HepG2 (cell line): ENCODE measurements at regions not wholly inside any gene's neighbourhood (a gene's known extent, or its start where the extent isn't known, plus 50 kb on each side); places are given as distances from the start of the nearest gene placed in this dataset.
A peak's percentile ranks its signal among the peaks of the same experiment; 100 is the strongest.

Experiments
- FOXO1 ChIP-seq: sonication (generic); formaldehyde crosslinking; IDR thresholded peaks from 2 replicates; pipeline ENCODE4 v1.4.0; 2020; ENCODE audit warnings: missing genetic modification reagents
- HDAC2 ChIP-seq: sonication (generic); formaldehyde crosslinking; IDR thresholded peaks from 2 replicates; pipeline ENCODE4 v1.4.0; 2020; ENCODE audit warnings: missing genetic modification reagents
- NFYB ChIP-seq: sonication (generic); formaldehyde crosslinking; IDR thresholded peaks from 2 replicates; pipeline ENCODE4 v1.4.0; 2020; ENCODE audit warnings: missing genetic modification reagents
- RFXANK ChIP-seq: IDR thresholded peaks from 2 replicates; pipeline ENCODE4 v1.6.1; 2016
- SIN3A ChIP-seq: IDR thresholded peaks from 2 replicates; pipeline ENCODE4 v1.6.1; 2011; ENCODE audit warnings: low read depth, mild to moderate bottlenecking, control low read depth, low read length, borderline replicate concordance
- SMARCC2 ChIP-seq: fragments of 450-650 bp; IDR thresholded peaks from 2 replicates; pipeline ENCODE4 v1.6.1; 2017; ENCODE audit warnings: antibody characterized with exemption, mild to moderate bottlenecking
- SNAI1 ChIP-seq: sonication (generic); formaldehyde crosslinking; IDR thresholded peaks from 2 replicates; pipeline ENCODE4 v1.5.0; 2020; ENCODE audit warnings: mild to moderate bottlenecking, missing genetic modification reagents, borderline replicate concordance
- SOX6 ChIP-seq, 2 experiments: fragments of 450-650 bp in 1 of 2; sonication (generic) in 1 of 2; formaldehyde crosslinking in 1 of 2; IDR thresholded peaks; 2 replicates each; pipeline versions ENCODE4 v1.4.0 to v1.6.1; 2017 to 2020; ENCODE audit warnings: antibody characterized with exemption in 1 of 2, mild to moderate bottlenecking in 1 of 2, missing genetic modification reagents in 1 of 2
- TFE3 ChIP-seq: IDR thresholded peaks from 2 replicates; pipeline ENCODE4 v1.6.1; 2016
- ZBTB1 ChIP-seq: sonication (generic); formaldehyde crosslinking; IDR thresholded peaks from 2 replicates; pipeline ENCODE4 v1.4.0; 2020; ENCODE audit warnings: missing genetic modification reagents, borderline replicate concordance
- ZMYM4 ChIP-seq: sonication (generic); formaldehyde crosslinking; IDR thresholded peaks from 2 replicates; pipeline ENCODE4 v1.8.1; 2023; ENCODE audit warnings: mild to moderate bottlenecking, missing genetic modification reagents
- ZNF451 ChIP-seq: sonication (generic); formaldehyde crosslinking; IDR thresholded peaks from 2 replicates; pipeline ENCODE4 v1.5.0; 2020; ENCODE audit warnings: mild to moderate bottlenecking, missing genetic modification reagents
- ZNF652 ChIP-seq: IDR thresholded peaks from 2 replicates; pipeline ENCODE4 v1.6.1; 2016; ENCODE audit warnings: low read depth, borderline replicate concordance
- TF ChIP-seq, protein P1 (sequence below): IDR thresholded peaks from 2 replicates; pipeline ENCODE4 v1.6.1; 2012; ENCODE audit warnings: low read length, improper control_type of control experiment
- TF ChIP-seq, protein P2 (sequence below): sonication (generic); formaldehyde crosslinking; IDR thresholded peaks from 2 replicates; pipeline ENCODE4 v1.8.0; 2022; ENCODE audit warnings: missing genetic modification reagents, mild to moderate bottlenecking, borderline replicate concordance
- TF ChIP-seq, protein P3 (sequence below): sonication (generic); formaldehyde crosslinking; IDR thresholded peaks from 2 replicates; pipeline ENCODE4 v1.4.0; 2020; ENCODE audit warnings: missing genetic modification reagents, mild to moderate bottlenecking, borderline replicate concordance
- TF ChIP-seq, protein P4 (sequence below): IDR thresholded peaks from 2 replicates; pipeline ENCODE4 v1.4.0; 2020; ENCODE audit warnings: mild to moderate bottlenecking, missing genetic modification reagents

- TF ChIP-seq, protein P1, sequence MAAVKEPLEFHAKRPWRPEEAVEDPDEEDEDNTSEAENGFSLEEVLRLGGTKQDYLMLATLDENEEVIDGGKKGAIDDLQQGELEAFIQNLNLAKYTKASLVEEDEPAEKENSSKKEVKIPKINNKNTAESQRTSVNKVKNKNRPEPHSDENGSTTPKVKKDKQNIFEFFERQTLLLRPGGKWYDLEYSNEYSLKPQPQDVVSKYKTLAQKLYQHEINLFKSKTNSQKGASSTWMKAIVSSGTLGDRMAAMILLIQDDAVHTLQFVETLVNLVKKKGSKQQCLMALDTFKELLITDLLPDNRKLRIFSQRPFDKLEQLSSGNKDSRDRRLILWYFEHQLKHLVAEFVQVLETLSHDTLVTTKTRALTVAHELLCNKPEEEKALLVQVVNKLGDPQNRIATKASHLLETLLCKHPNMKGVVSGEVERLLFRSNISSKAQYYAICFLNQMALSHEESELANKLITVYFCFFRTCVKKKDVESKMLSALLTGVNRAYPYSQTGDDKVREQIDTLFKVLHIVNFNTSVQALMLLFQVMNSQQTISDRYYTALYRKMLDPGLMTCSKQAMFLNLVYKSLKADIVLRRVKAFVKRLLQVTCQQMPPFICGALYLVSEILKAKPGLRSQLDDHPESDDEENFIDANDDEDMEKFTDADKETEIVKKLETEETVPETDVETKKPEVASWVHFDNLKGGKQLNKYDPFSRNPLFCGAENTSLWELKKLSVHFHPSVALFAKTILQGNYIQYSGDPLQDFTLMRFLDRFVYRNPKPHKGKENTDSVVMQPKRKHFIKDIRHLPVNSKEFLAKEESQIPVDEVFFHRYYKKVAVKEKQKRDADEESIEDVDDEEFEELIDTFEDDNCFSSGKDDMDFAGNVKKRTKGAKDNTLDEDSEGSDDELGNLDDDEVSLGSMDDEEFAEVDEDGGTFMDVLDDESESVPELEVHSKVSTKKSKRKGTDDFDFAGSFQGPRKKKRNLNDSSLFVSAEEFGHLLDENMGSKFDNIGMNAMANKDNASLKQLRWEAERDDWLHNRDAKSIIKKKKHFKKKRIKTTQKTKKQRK = no peak
- peak; percentile 77 for TF ChIP-seq HDAC2
- TF ChIP-seq FOXO1 (CRISPR knock-in tag) = peak; percentile 93
- TF ChIP-seq NFYB (CRISPR knock-in tag) = peak; percentile 46; the same call in 1 of the 2 replicates
- TF ChIP-seq SOX6 (IDR thresholded peaks at IDR 0.05) = no peak
- peak; percentile 79 for TF ChIP-seq SOX6 (CRISPR knock-in tag; IDR thresholded peaks at IDR 0.05)
- peak; percentile 70 for TF ChIP-seq ZMYM4
- peak; percentile 75; the same call in 1 of the 2 replicates for TF ChIP-seq SIN3A
- TF ChIP-seq ZNF451 (CRISPR knock-in tag) = 0 out of 2 replicates have a peak, but pooled peaks have one; percentile 13
- TF ChIP-seq, protein P2, sequence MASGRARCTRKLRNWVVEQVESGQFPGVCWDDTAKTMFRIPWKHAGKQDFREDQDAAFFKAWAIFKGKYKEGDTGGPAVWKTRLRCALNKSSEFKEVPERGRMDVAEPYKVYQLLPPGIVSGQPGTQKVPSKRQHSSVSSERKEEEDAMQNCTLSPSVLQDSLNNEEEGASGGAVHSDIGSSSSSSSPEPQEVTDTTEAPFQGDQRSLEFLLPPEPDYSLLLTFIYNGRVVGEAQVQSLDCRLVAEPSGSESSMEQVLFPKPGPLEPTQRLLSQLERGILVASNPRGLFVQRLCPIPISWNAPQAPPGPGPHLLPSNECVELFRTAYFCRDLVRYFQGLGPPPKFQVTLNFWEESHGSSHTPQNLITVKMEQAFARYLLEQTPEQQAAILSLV (CRISPR knock-in tag) = 0 out of 2 replicates have a peak, but pooled peaks have one; percentile 40
- TF ChIP-seq, protein P3, sequence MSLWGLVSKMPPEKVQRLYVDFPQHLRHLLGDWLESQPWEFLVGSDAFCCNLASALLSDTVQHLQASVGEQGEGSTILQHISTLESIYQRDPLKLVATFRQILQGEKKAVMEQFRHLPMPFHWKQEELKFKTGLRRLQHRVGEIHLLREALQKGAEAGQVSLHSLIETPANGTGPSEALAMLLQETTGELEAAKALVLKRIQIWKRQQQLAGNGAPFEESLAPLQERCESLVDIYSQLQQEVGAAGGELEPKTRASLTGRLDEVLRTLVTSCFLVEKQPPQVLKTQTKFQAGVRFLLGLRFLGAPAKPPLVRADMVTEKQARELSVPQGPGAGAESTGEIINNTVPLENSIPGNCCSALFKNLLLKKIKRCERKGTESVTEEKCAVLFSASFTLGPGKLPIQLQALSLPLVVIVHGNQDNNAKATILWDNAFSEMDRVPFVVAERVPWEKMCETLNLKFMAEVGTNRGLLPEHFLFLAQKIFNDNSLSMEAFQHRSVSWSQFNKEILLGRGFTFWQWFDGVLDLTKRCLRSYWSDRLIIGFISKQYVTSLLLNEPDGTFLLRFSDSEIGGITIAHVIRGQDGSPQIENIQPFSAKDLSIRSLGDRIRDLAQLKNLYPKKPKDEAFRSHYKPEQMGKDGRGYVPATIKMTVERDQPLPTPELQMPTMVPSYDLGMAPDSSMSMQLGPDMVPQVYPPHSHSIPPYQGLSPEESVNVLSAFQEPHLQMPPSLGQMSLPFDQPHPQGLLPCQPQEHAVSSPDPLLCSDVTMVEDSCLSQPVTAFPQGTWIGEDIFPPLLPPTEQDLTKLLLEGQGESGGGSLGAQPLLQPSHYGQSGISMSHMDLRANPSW = no peak
- TF ChIP-seq ZBTB1 (CRISPR knock-in tag) = no peak
- TF ChIP-seq SMARCC2 = no peak
- TF ChIP-seq TFE3 (CRISPR knock-in tag) = peak; percentile 81
- no peak for TF ChIP-seq ZNF652 (CRISPR knock-in tag)
- TF ChIP-seq RFXANK (CRISPR knock-in tag) = no peak
- peak; percentile 90; the same call in 1 of the 2 replicates for TF ChIP-seq SNAI1 (CRISPR knock-in tag)
- TF ChIP-seq, protein P4, sequence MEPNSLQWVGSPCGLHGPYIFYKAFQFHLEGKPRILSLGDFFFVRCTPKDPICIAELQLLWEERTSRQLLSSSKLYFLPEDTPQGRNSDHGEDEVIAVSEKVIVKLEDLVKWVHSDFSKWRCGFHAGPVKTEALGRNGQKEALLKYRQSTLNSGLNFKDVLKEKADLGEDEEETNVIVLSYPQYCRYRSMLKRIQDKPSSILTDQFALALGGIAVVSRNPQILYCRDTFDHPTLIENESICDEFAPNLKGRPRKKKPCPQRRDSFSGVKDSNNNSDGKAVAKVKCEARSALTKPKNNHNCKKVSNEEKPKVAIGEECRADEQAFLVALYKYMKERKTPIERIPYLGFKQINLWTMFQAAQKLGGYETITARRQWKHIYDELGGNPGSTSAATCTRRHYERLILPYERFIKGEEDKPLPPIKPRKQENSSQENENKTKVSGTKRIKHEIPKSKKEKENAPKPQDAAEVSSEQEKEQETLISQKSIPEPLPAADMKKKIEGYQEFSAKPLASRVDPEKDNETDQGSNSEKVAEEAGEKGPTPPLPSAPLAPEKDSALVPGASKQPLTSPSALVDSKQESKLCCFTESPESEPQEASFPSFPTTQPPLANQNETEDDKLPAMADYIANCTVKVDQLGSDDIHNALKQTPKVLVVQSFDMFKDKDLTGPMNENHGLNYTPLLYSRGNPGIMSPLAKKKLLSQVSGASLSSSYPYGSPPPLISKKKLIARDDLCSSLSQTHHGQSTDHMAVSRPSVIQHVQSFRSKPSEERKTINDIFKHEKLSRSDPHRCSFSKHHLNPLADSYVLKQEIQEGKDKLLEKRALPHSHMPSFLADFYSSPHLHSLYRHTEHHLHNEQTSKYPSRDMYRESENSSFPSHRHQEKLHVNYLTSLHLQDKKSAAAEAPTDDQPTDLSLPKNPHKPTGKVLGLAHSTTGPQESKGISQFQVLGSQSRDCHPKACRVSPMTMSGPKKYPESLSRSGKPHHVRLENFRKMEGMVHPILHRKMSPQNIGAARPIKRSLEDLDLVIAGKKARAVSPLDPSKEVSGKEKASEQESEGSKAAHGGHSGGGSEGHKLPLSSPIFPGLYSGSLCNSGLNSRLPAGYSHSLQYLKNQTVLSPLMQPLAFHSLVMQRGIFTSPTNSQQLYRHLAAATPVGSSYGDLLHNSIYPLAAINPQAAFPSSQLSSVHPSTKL (CRISPR knock-in tag) = peak; percentile 83
These were observed 201.5 kb upstream of the GPR12 start (continued) for GRCh38 chr13:26961890-26962615.
